Central memory CD8-positive, alpha-beta T cell (primary cell): ENCODE measurements at regions not wholly inside any gene's neighbourhood (a gene's known extent, or its start where the extent isn't known, plus 50 kb on each side); places are given as distances from the start of the nearest gene placed in this dataset.
"Not testable (repeated sequence)": the region's sequence is repeated elsewhere in the genome, so short reads cannot be mapped to it uniquely, and the experiment has no call there.

ENCODE experiments used
- ATAC-seq: fragments of 150-1000 bp; cut with Tn5 transposase; replicated peaks from 2 replicates; pipeline ENCODE4 v1.10.0; 2022; ENCODE audit warnings: mild to moderate bottlenecking, moderate FRiP score, moderate number of reproducible peaks; ENCODE audit not compliant: poor library complexity, severe bottlenecking; ENCODE audit errors: extremely low read depth
- DNase-seq, 2 donors: peaks; one replicate each; pipeline ENCODE4 v3.0.0; 2021; ENCODE audit warnings: low spot score in 2 of 2
- H3K27ac Mint-ChIP-seq: one replicate; pipeline ENCODE4 v1.8.0; 2022; ENCODE audit warnings: low read depth, mild to moderate bottlenecking, moderate library complexity, mixed read lengths
- H3K27me3 Mint-ChIP-seq: one replicate; pipeline ENCODE4 v1.8.0; 2022; ENCODE audit warnings: mixed read lengths
- H3K36me3 Mint-ChIP-seq: one replicate; pipeline ENCODE4 v1.8.0; 2022; ENCODE audit warnings: mild to moderate bottlenecking, moderate library complexity, mixed read lengths; ENCODE audit not compliant: insufficient read depth
- H3K4me1 Mint-ChIP-seq: one replicate; pipeline ENCODE4 v1.8.0; 2022; ENCODE audit warnings: mixed read lengths
- H3K4me3 Mint-ChIP-seq: one replicate; pipeline ENCODE4 v1.8.0; 2022; ENCODE audit warnings: mild to moderate bottlenecking, moderate library complexity, mixed read lengths
- H3K9me3 Mint-ChIP-seq: one replicate; pipeline ENCODE4 v1.8.0; 2022; ENCODE audit warnings: mixed read lengths

GRCh38 chr2:172256886-172257285, 154.2 kb upstream of the DLX2 start:
- Mint-ChIP-seq H3K27ac (no peak overlapping the region), H3K36me3 (no peaks in the 10 kb centered on the region), H3K9me3 (no peaks in the 10 kb centered on the region), H3K4me3 (no peak overlapping the region), H3K4me1 (no peaks in the 10 kb centered on the region), H3K27me3 (peaks cover 9% of the 10 kb centered on the region)
- DNase-seq, result no peak
- no peak for ATAC-seq

GRCh38 chr2:172259827-172260226, 157.1 kb upstream of the DLX2 start:
- no peak for DNase-seq
- H3K9me3 Mint-ChIP-seq, result no peaks in the 10 kb centered on the region
- H3K27me3 Mint-ChIP-seq, result peaks cover 9% of the 10 kb centered on the region
- no peak for ATAC-seq
- H3K4me1 Mint-ChIP-seq, result no peaks in the 10 kb centered on the region
- no peaks in the 10 kb centered on the region for H3K36me3 Mint-ChIP-seq
- no peak overlapping the region for H3K4me3 Mint-ChIP-seq
- no peak overlapping the region for H3K27ac Mint-ChIP-seq

GRCh38 chr2:172260336-172260735, 157.6 kb upstream of the DLX2 start:
- peaks cover 9% of the 10 kb centered on the region for H3K27me3 Mint-ChIP-seq
- H3K9me3 Mint-ChIP-seq, result no peaks in the 10 kb centered on the region
- no peak for ATAC-seq
- DNase-seq, result no peak
- no peaks in the 10 kb centered on the region for H3K4me1 Mint-ChIP-seq
- no peaks in the 10 kb centered on the region for H3K36me3 Mint-ChIP-seq
- H3K27ac Mint-ChIP-seq, result no peak overlapping the region
- no peak overlapping the region for H3K4me3 Mint-ChIP-seq

- H3K36me3 Mint-ChIP-seq, result no peaks in the 10 kb centered on the region
- H3K4me1 Mint-ChIP-seq, result no peaks in the 10 kb centered on the region
- H3K9me3 Mint-ChIP-seq, result no peaks in the 10 kb centered on the region
- no peak overlapping the region for H3K4me3 Mint-ChIP-seq
- no peak for ATAC-seq
- no peak overlapping the region for H3K27ac Mint-ChIP-seq
- peaks cover 8% of the 10 kb centered on the region for H3K27me3 Mint-ChIP-seq
- DNase-seq, result no peak
Measured at GRCh38 chr2:172261292-172261691, 158.6 kb upstream of the DLX2 start.

- no peak overlapping the region for H3K4me3 Mint-ChIP-seq
- H3K9me3 Mint-ChIP-seq, result no peaks in the 10 kb centered on the region
- no peaks in the 10 kb centered on the region for H3K4me1 Mint-ChIP-seq
- DNase-seq (no peak), ATAC-seq (no peak)
- peaks cover under 1% of the 10 kb centered on the region for H3K27me3 Mint-ChIP-seq
- no peaks in the 10 kb centered on the region for H3K36me3 Mint-ChIP-seq
- H3K27ac Mint-ChIP-seq, result no peak overlapping the region
Measured at GRCh38 chr2:172262486-172262885, 159.8 kb upstream of the DLX2 start.

GRCh38 chr2:172264820-172265219, 162.1 kb upstream of the DLX2 start:
- not testable (repeated sequence) for DNase-seq, H3K4me1 Mint-ChIP-seq, H3K27me3 Mint-ChIP-seq, H3K9me3 Mint-ChIP-seq, ATAC-seq, H3K36me3 Mint-ChIP-seq, H3K27ac Mint-ChIP-seq, H3K4me3 Mint-ChIP-seq

- H3K4me1 Mint-ChIP-seq, result not testable (repeated sequence)
Measured at GRCh38 chr2:172269507-172270244, 157.7 kb upstream of the ITGA6 start.

GRCh38 chr2:172270278-172271079, 156.9 kb upstream of the ITGA6 start:
- no peak for DNase-seq
- no peak overlapping the region for H3K27ac Mint-ChIP-seq
- H3K27me3 Mint-ChIP-seq, result peaks cover 30% of the 10 kb centered on the region
- ATAC-seq, result no peak
- H3K4me3 Mint-ChIP-seq, result no peak overlapping the region
- no peaks in the 10 kb centered on the region for H3K36me3 Mint-ChIP-seq
- H3K9me3 Mint-ChIP-seq, result no peaks in the 10 kb centered on the region
- no peaks in the 10 kb centered on the region for H3K4me1 Mint-ChIP-seq

More at GRCh38 chr2:172269507-172270244, 157.7 kb upstream of the ITGA6 start:
- not testable (repeated sequence) for H3K9me3 Mint-ChIP-seq, DNase-seq, ATAC-seq, H3K36me3 Mint-ChIP-seq, H3K27ac Mint-ChIP-seq, H3K4me3 Mint-ChIP-seq
- H3K27me3 Mint-ChIP-seq, result peaks cover 23% of the 10 kb centered on the region

- Mint-ChIP-seq H3K9me3 (peaks cover 16% of the 10 kb centered on the region), H3K4me1 (no peaks in the 10 kb centered on the region), H3K27me3 (peaks cover 52% of the 10 kb centered on the region), H3K36me3 (no peaks in the 10 kb centered on the region), H3K4me3 (no peak overlapping the region), H3K27ac (no peak overlapping the region)
- ATAC-seq (no peak), DNase-seq (no peak)
Measured at GRCh38 chr2:172273910-172274571, 153.3 kb upstream of the ITGA6 start.

GRCh38 chr2:172275239-172275638, 152.1 kb upstream of the ITGA6 start:
- DNase-seq (no peak), ATAC-seq (no peak)
- Mint-ChIP-seq H3K9me3 (peaks cover 16% of the 10 kb centered on the region), H3K4me3 (no peak overlapping the region), H3K36me3 (no peaks in the 10 kb centered on the region), H3K4me1 (no peaks in the 10 kb centered on the region), H3K27ac (no peak overlapping the region), H3K27me3 (peaks cover 60% of the 10 kb centered on the region)

- peaks cover 64% of the 10 kb centered on the region for H3K27me3 Mint-ChIP-seq
- H3K27ac Mint-ChIP-seq, result no peak overlapping the region
- no peak for DNase-seq
- no peaks in the 10 kb centered on the region for H3K4me1 Mint-ChIP-seq
- H3K4me3 Mint-ChIP-seq, result no peak overlapping the region
- H3K9me3 Mint-ChIP-seq, result peaks cover 16% of the 10 kb centered on the region
- ATAC-seq, result no peak
- no peaks in the 10 kb centered on the region for H3K36me3 Mint-ChIP-seq
Measured at GRCh38 chr2:172276961-172277360, 150.4 kb upstream of the ITGA6 start.

GRCh38 chr2:172278667-172279066, 148.7 kb upstream of the ITGA6 start:
- Mint-ChIP-seq H3K9me3 (peaks cover 16% of the 10 kb centered on the region), H3K27me3 (peaks cover 55% of the 10 kb centered on the region), H3K4me3 (no peak overlapping the region), H3K36me3 (no peaks in the 10 kb centered on the region), H3K4me1 (no peaks in the 10 kb centered on the region), H3K27ac (no peak overlapping the region)
- ATAC-seq (no peak), DNase-seq (no peak)
